IMR-90 (cell line): ENCODE measurements at regions not wholly inside any gene's neighbourhood (a gene's known extent, or its start where the extent isn't known, plus 50 kb on each side); places are given as distances from the start of the nearest gene placed in this dataset.

Source experiments
- ATAC-seq: fragments of 200-7000 bp; cut with Tn5 transposase; 2 replicates; pipeline ENCODE4 v1.9.1; 2020; ENCODE audit warnings: low read depth, mild to moderate bottlenecking, moderate library complexity
- BruUV-seq: library from RNA; stranded (reverse); fragments of 400-500 nt; replicated peaks from 2 replicates; lab custom pipeline; 2021; lab: Mats Ljungman, UMichigan
- CTCF ChIA-PET: fragments of 300-600 bp; formaldehyde crosslinking; extraction: SDS; loops from one replicate; lab custom pipeline; 2021; ENCODE audit warnings: antibody characterized with exemption; lab: Yijun Ruan, JAX
- POLR2A ChIA-PET: fragments of 300-600 bp; sonication (Branson Sonifier 250); formaldehyde crosslinking; loops from one replicate; lab custom pipeline; 2022; ENCODE audit warnings: antibody characterized with exemption; ENCODE audit not compliant: unreplicated experiment; lab: Charles Lee
- DNase-seq: peaks from one replicate; pipeline ENCODE4 v3.0.0; 2013
- H2AFZ ChIP-seq: replicated peaks from 2 replicates; pipeline ENCODE3; 2013; ENCODE audit warnings: low read length, mild to moderate bottlenecking; ENCODE audit not compliant: poor library complexity
- H2AK5ac ChIP-seq: 2 replicates; pipeline ENCODE4 v1.6.1; 2013; ENCODE audit warnings: low read depth, low read length, inconsistent platforms
- H2AK9ac ChIP-seq: replicated peaks from 2 replicates; pipeline ENCODE3; 2013; ENCODE audit warnings: mild to moderate bottlenecking, low read depth, low read length, moderate library complexity; ENCODE audit not compliant: poor library complexity
- H2BK120ac ChIP-seq: 2 replicates; pipeline ENCODE4 v1.6.1; 2013; ENCODE audit warnings: low read depth, low read length, inconsistent platforms
- H2BK15ac ChIP-seq: 3 replicates; pipeline ENCODE4 v1.6.1; 2013; ENCODE audit warnings: low read depth, low read length, inconsistent platforms
- H2BK20ac ChIP-seq: 2 replicates; pipeline ENCODE4 v1.6.1; 2013; ENCODE audit warnings: low read depth, mild to moderate bottlenecking, inconsistent platforms, low read length, moderate library complexity
- H2BK5ac ChIP-seq: 2 replicates; pipeline ENCODE4 v1.6.1; 2013; ENCODE audit warnings: mild to moderate bottlenecking, low read depth, low read length, inconsistent platforms; ENCODE audit not compliant: poor library complexity, severe bottlenecking
- H3K14ac ChIP-seq: replicated peaks from 2 replicates; pipeline ENCODE4 v1.6.1; 2013; ENCODE audit warnings: low read depth, low read length, inconsistent platforms
- H3K18ac ChIP-seq: 2 replicates; pipeline ENCODE4 v1.6.1; 2013; ENCODE audit warnings: low read depth, low read length, control low read depth
- H3K23ac ChIP-seq: 2 replicates; pipeline ENCODE4 v1.6.1; 2013; ENCODE audit warnings: low read depth, low read length, inconsistent platforms
- H3K27ac ChIP-seq: 2 replicates; pipeline ENCODE4 v1.5.1; 2013; ENCODE audit warnings: mild to moderate bottlenecking, control low read depth, low read length; ENCODE audit not compliant: insufficient read depth
- H3K27me3 ChIP-seq: 2 replicates; pipeline ENCODE4 v1.6.1; 2013; ENCODE audit warnings: low read length; ENCODE audit not compliant: control insufficient read depth, insufficient read depth
- H3K36me3 ChIP-seq: 2 replicates; pipeline ENCODE4 v1.6.1; 2013; ENCODE audit warnings: low read length, mixed read lengths; ENCODE audit not compliant: control insufficient read depth, insufficient read depth
- H3K4ac ChIP-seq: 2 replicates; pipeline ENCODE4 v1.6.1; 2013; ENCODE audit warnings: low read depth, low read length, inconsistent platforms
- H3K4me1 ChIP-seq: 2 replicates; pipeline ENCODE4 v1.6.1; 2013; ENCODE audit warnings: low read length, mixed read lengths; ENCODE audit not compliant: control insufficient read depth, insufficient read depth
- H3K4me2 ChIP-seq: 2 replicates; pipeline ENCODE4 v1.6.1; 2013; ENCODE audit warnings: low read depth, mild to moderate bottlenecking, control low read depth, low read length, moderate library complexity
- H3K4me3 ChIP-seq: 2 replicates; pipeline ENCODE4 v1.5.1; 2013; ENCODE audit warnings: low read depth, mild to moderate bottlenecking, control low read depth, low read length, moderate library complexity; ENCODE audit not compliant: insufficient read depth
- H3K56ac ChIP-seq: 2 replicates; pipeline ENCODE4 v1.6.1; 2013; ENCODE audit warnings: low read length, inconsistent platforms; ENCODE audit not compliant: insufficient read depth; ENCODE audit errors: extremely low read depth
- H3K79me1 ChIP-seq, 2 experiments: 2 replicates each; pipeline ENCODE4 v1.6.1; 2013; ENCODE audit warnings: low read length in 2 of 2, inconsistent platforms in 1 of 2, low read depth in 1 of 2
- H3K9ac ChIP-seq: 2 replicates; pipeline ENCODE4 v1.6.1; 2013; ENCODE audit warnings: low read depth, low read length, control low read depth
- H3K9me1 ChIP-seq: 2 replicates; pipeline ENCODE4 v1.6.1; 2013; ENCODE audit warnings: low read length, inconsistent platforms; ENCODE audit not compliant: insufficient read depth
- H3K9me3 ChIP-seq: 2 replicates; pipeline ENCODE4 v1.6.1; 2013; ENCODE audit warnings: low read length; ENCODE audit not compliant: control insufficient read depth, insufficient read depth
- H4K20me1 ChIP-seq: 2 replicates; pipeline ENCODE4 v1.6.1; 2013; ENCODE audit warnings: low read length, inconsistent platforms; ENCODE audit not compliant: insufficient read depth
- H4K5ac ChIP-seq: 2 replicates; pipeline ENCODE4 v1.6.1; 2013; ENCODE audit warnings: mild to moderate bottlenecking, low read depth, low read length, control low read depth
- H4K8ac ChIP-seq, 2 experiments: 2 replicates each; pipeline ENCODE4 v1.6.1; 2013; ENCODE audit warnings: low read depth in 2 of 2, low read length in 2 of 2, control low read depth in 1 of 2, inconsistent platforms in 1 of 2
- H4K91ac ChIP-seq: 2 replicates; pipeline ENCODE4 v1.6.1; 2013; ENCODE audit warnings: low read depth, low read length, inconsistent platforms; ENCODE audit not compliant: insufficient read depth
- CEBPB ChIP-seq: IDR thresholded peaks from 2 replicates; pipeline ENCODE4 v1.6.1; 2012; ENCODE audit warnings: low read depth, low read length, improper control_type of control experiment
- CHD1 ChIP-seq: IDR thresholded peaks from 2 replicates; pipeline ENCODE4 v1.6.1; 2012; ENCODE audit warnings: low read depth, low read length, improper control_type of control experiment
- MAFK ChIP-seq: IDR thresholded peaks from 2 replicates; pipeline ENCODE4 v1.6.1; 2012; ENCODE audit warnings: low read depth, low read length, improper control_type of control experiment
- NFE2L2 ChIP-seq: fragments of 150-350 bp; IDR thresholded peaks from 2 replicates; pipeline ENCODE4 v1.6.1; 2016; ENCODE audit warnings: low read depth, mild to moderate bottlenecking, low read length
- WGBS, 2 experiments: methylation state at CpG; one replicate each; pipeline versions ENCODE4 v1.1.5 to v1.1.7; 2013; ENCODE audit warnings: missing lambda C conversion rate in 2 of 2; ENCODE audit not compliant: insufficient read length in 1 of 2; ENCODE audit errors: extremely low coverage in 2 of 2; 5-methylcytosine and 5-hydroxymethylcytosine counted together
- dilution Hi-C: fragments of 300-500 bp; cut with HindIII; formaldehyde crosslinking; loops from one replicate; pipeline ENCODE4 v1.14.3; 2018; ENCODE audit warnings: low sequenced_read_pairs; ENCODE audit not compliant: unreplicated experiment
- in situ Hi-C: fragments of 300-500 bp; cut with MboI; formaldehyde crosslinking; loops from 3 replicates; pipeline ENCODE4 v1.14.3; 2019; ENCODE audit warnings: low sequenced_read_pairs, inconsistent platforms, mixed read lengths
- intact Hi-C: fragments of 100-400 bp; cut with micrococcal nuclease; formaldehyde crosslinking; loops from 2 replicates; pipeline ENCODE4 v1.10.0; 2022

DNA sequence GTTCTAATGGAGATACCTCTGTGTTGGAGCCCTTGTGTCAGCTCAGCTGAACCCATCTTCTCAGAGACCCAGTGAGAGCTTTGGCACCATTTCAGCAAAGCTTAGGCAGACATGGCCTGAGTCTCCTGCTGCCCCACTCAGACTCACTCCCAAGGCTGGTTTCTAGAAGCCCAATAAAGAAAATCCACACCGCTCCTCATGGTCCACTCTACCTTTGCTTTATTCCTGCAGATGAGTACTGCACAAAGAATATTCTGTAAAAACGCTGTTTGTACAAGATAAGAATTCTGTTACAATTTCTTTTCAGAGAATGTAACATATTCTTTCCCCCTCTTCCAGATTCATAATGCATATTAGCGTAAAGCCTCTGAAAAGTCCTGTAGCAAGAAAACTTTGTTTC lies 129.3 kb downstream of the C5orf15 start:
- Histone ChIP-seq H2AK5ac (no peak overlapping the region), H3K4me1 (no peaks in the 10 kb centered on the region), H3K56ac (no peak overlapping the region), H2BK5ac (no peak overlapping the region), H3K4ac (no peak overlapping the region), H3K14ac (no peak overlapping the region), H4K91ac (no peak overlapping the region), H3K4me2 (no peak overlapping the region), H2BK120ac (no peak overlapping the region), H4K5ac (no peak overlapping the region), H3K18ac (no peak overlapping the region), H3K9me3 (no peaks in the 10 kb centered on the region), H3K23ac (no peak overlapping the region), H2BK20ac (no peak overlapping the region), H4K20me1 (no peaks in the 10 kb centered on the region), H2BK15ac (no peak overlapping the region), H2AK9ac (no peak overlapping the region), H3K27ac (no peak overlapping the region), H3K27me3 (peaks cover 6% of the 10 kb centered on the region), H3K4me3 (no peak overlapping the region), H3K36me3 (no peaks in the 10 kb centered on the region), H3K9me1 (no peaks in the 10 kb centered on the region), H3K9ac (no peak overlapping the region), H4K8ac (no peak overlapping the region), H2AFZ (no peak overlapping the region), H3K79me1 (no peaks in the 10 kb centered on the region)
- no CpG with 5 or more reads among the region's 3 CpGs for WGBS, 2 experiments
- no TSS peak for BruUV-seq
- DNase-seq (no peak), ATAC-seq (no peak)
- dilution Hi-C loops: no loop called here
- ChIA-PET POLR2A (no interaction called here), CTCF (no interaction called here)
- TF ChIP-seq MAFK (no peak), CEBPB (no peak), NFE2L2 (no peak), CHD1 (no peak)
- intact Hi-C loops: no loop called here
- in situ Hi-C loops: no loop called here
